Activated CD4-positive, alpha-beta T cell treated with anti-CD3 and anti-CD28 coated beads, Interleukin-2, amount 50 U/mL, for 48 hours (primary cell): ENCODE measurements at regions not wholly inside any gene's neighbourhood (a gene's known extent, or its start where the extent isn't known, plus 50 kb on each side); places are given as distances from the start of the nearest gene placed in this dataset.

Source experiments
- DNase-seq, 2 experiments: peaks; one replicate each; pipeline ENCODE4 v3.0.0-alpha.2; 2020

DNA sequence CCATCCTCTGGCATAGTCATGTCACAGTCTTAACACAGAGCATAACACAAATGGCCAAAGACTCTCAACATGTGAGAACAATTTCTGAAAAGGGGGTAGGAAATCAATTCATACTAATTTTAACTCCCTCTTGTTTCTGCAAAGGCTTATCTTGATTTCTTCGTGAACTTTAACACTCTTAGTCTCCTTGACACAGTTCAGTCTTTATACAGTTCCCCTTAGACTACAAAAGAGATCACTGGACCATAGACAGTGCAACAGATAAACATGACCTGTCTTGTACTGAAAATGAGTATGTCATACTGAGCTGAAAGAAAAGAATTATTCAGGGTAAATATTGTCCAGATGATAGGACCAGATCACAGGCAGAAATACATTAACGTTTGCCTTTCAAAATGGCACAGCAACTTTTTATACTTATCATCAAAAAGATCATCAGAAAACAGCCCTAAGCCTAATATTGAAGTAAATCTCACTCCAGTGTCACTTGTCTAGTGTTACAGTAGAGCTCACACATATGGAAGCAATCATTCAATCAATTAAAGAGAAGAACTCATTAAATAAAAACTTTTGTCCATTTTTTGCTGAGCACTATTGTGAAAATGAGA lies 56.4 kb upstream of the VRK2 start:
- no peak for DNase-seq
